ENCODE measurements at regions not wholly inside any gene's neighbourhood (a gene's known extent, or its start where the extent isn't known, plus 50 kb on each side); places are given as distances from the start of the nearest gene placed in this dataset.

DNA sequence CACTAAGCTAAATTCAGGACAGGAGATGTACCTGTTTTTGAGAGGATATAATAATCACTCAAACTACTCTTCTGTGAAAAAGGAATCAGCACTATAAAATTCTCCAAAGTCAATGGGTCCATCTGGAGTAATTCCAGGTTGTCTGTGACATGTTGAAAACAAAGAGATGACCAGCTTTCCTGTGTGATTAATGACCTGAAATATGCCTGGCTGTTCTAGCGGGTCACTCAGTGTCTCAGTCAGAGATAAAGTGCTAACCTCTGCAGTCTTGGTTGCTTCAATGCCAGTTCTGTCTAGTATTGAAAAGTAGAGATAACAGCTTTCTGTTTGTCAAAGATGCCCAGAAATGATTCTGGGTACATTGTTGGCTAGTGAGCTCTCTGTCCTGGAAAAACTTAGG, 722.6 kb upstream of the TENM4 start:
- ATAC-seq: no peak
- no peak for TF ChIP-seq POU6F1 (CRISPR knock-in tag; IDR thresholded peaks at IDR 0.05; ENCODE audit: borderline replicate concordance, low read depth)

- no peak for TF ChIP-seq TOX (CRISPR knock-in tag; IDR thresholded peaks at IDR 0.05; ENCODE audit: borderline replicate concordance)
- no peak for TF ChIP-seq ZNF70 (CRISPR knock-in tag; IDR thresholded peaks at IDR 0.05)
- ATAC-seq: no peak
These were observed 722.2 kb upstream of the TENM4 start for GRCh38 chr11:80163011-80163410.

DNA sequence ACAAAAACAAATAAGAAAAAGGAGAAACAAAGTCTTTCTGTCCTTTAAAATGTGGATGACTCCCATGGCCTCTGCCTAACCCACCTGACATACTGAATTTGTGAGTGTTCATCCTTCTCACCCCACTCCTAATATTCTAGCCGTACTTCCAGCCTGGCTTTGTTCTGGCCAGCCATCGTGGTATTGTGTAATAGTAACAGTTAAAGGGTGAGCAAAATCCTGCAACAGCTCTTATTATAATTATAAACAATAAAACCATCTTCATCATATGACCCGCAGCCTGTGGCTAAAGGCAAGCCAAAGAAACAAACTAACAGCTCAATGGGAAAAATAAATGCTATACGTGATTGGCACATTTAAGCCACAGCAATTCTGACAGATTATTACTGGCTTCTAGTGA, 721.6 kb upstream of the TENM4 start:
- TF ChIP-seq TOX (CRISPR knock-in tag; IDR thresholded peaks at IDR 0.05; ENCODE audit: borderline replicate concordance) (no peak), ZFP30 (CRISPR knock-in tag; IDR thresholded peaks at IDR 0.05) (no peak), GLIS3 (CRISPR knock-in tag; IDR thresholded peaks at IDR 0.05) (no peak), ZC3H10 (CRISPR knock-in tag; IDR thresholded peaks at IDR 0.05) (no peak), POU6F1 (CRISPR knock-in tag; IDR thresholded peaks at IDR 0.05; ENCODE audit: borderline replicate concordance, low read depth) (no peak), BACH2 (CRISPR knock-in tag; IDR thresholded peaks at IDR 0.05; ENCODE audit: borderline replicate concordance) (no peak), CSRNP3 (CRISPR knock-in tag; IDR thresholded peaks at IDR 0.05) (no peak), ZNF70 (CRISPR knock-in tag; IDR thresholded peaks at IDR 0.05) (no peak)
- TF ChIP-seq, protein P1, sequence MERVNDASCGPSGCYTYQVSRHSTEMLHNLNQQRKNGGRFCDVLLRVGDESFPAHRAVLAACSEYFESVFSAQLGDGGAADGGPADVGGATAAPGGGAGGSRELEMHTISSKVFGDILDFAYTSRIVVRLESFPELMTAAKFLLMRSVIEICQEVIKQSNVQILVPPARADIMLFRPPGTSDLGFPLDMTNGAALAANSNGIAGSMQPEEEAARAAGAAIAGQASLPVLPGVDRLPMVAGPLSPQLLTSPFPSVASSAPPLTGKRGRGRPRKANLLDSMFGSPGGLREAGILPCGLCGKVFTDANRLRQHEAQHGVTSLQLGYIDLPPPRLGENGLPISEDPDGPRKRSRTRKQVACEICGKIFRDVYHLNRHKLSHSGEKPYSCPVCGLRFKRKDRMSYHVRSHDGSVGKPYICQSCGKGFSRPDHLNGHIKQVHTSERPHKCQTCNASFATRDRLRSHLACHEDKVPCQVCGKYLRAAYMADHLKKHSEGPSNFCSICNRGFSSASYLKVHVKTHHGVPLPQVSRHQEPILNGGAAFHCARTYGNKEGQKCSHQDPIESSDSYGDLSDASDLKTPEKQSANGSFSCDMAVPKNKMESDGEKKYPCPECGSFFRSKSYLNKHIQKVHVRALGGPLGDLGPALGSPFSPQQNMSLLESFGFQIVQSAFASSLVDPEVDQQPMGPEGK (CRISPR knock-in tag; IDR thresholded peaks at IDR 0.05; ENCODE audit: borderline replicate concordance): no peak
- no peak for ATAC-seq

DNA sequence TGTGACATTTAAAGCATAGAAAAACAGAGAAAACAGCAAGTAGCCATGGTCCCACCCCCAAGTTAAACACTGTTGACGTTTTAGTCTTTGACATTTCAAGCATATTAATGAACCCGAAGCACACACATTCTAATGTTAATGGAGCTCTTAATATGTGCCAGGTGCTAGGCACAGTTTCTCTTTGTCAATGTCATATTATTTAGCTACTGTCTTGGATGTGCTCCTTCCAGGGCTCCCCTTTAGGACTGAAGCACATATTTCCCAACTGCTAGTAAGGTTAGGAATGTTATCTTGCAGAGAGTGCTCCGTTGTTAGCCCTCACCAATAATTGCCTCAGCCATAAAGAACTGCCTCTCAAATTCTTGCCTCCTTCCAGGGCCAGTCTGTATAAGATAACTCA, 716.6 kb upstream of the TENM4 start:
- no peak for TF ChIP-seq BACH2 (CRISPR knock-in tag; IDR thresholded peaks at IDR 0.05; ENCODE audit: borderline replicate concordance)
- no peak for TF ChIP-seq ZFP30 (CRISPR knock-in tag; IDR thresholded peaks at IDR 0.05)
- TF ChIP-seq GLIS3 (CRISPR knock-in tag; IDR thresholded peaks at IDR 0.05): no peak
- no peak for TF ChIP-seq TCF4 (CRISPR knock-in tag; IDR thresholded peaks at IDR 0.05; ENCODE audit: borderline replicate concordance)
- TF ChIP-seq RARB (CRISPR knock-in tag; IDR thresholded peaks at IDR 0.05): no peak
- TF ChIP-seq ESRRG (CRISPR knock-in tag; IDR thresholded peaks at IDR 0.05): no peak
- TF ChIP-seq PPARA (CRISPR knock-in tag; IDR thresholded peaks at IDR 0.05; ENCODE audit: borderline replicate concordance): no peak
- no peak for TF ChIP-seq CSDC2 (CRISPR knock-in tag; IDR thresholded peaks at IDR 0.05)
- no peak for TF ChIP-seq ZFP3 (CRISPR knock-in tag; IDR thresholded peaks at IDR 0.05)
- TF ChIP-seq ZNF70 (CRISPR knock-in tag; IDR thresholded peaks at IDR 0.05): no peak
- TF ChIP-seq, protein P2, sequence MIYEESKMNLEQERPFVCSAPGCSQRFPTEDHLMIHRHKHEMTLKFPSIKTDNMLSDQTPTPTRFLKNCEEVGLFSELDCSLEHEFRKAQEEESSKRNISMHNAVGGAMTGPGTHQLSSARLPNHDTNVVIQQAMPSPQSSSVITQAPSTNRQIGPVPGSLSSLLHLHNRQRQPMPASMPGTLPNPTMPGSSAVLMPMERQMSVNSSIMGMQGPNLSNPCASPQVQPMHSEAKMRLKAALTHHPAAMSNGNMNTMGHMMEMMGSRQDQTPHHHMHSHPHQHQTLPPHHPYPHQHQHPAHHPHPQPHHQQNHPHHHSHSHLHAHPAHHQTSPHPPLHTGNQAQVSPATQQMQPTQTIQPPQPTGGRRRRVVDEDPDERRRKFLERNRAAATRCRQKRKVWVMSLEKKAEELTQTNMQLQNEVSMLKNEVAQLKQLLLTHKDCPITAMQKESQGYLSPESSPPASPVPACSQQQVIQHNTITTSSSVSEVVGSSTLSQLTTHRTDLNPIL (CRISPR knock-in tag; IDR thresholded peaks at IDR 0.05; ENCODE audit: low read depth): no peak
- TF ChIP-seq SNAI2 (CRISPR knock-in tag; IDR thresholded peaks at IDR 0.05): no peak
- no peak for ATAC-seq

DNA sequence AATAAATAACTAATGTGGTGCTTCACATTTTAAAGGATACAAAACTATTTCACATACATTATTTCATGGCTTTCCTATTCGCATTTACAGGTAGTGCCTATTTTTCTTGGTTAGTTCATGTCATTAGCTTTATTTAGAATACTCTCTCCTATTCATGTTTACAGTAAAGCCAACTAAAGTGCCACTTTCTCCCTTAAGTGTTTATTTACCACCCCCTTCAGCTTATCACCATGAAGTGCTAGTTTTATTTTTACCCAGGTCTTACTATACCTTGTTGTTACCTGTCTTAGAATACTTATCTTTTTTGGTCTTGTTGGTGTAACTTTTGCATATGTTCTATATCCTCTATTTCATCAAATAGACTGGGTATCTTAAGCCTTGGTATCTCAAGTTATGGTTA, 715.2 kb upstream of the TENM4 start:
- ATAC-seq: no peak
- no peak for TF ChIP-seq BACH2 (CRISPR knock-in tag; IDR thresholded peaks at IDR 0.05; ENCODE audit: borderline replicate concordance)
- no peak for TF ChIP-seq ZNF8 (CRISPR knock-in tag; IDR thresholded peaks at IDR 0.05)
- no peak for TF ChIP-seq ARNTL (CRISPR knock-in tag; IDR thresholded peaks at IDR 0.05; ENCODE audit: borderline replicate concordance, low read depth)
- no peak for TF ChIP-seq POU6F1 (CRISPR knock-in tag; IDR thresholded peaks at IDR 0.05; ENCODE audit: borderline replicate concordance, low read depth)
- no peak for TF ChIP-seq GLIS3 (CRISPR knock-in tag; IDR thresholded peaks at IDR 0.05)
- TF ChIP-seq ZNF70 (CRISPR knock-in tag; IDR thresholded peaks at IDR 0.05): no peak
- TF ChIP-seq, protein P2 (CRISPR knock-in tag; IDR thresholded peaks at IDR 0.05; ENCODE audit: low read depth): no peak
- no peak for TF ChIP-seq ZC3H10 (CRISPR knock-in tag; IDR thresholded peaks at IDR 0.05)
- no peak for TF ChIP-seq TCF4 (CRISPR knock-in tag; IDR thresholded peaks at IDR 0.05; ENCODE audit: borderline replicate concordance)
- TF ChIP-seq ISL1 (CRISPR knock-in tag; IDR thresholded peaks at IDR 0.05): no peak

Measured in SK-N-SH treated with all-trans-retinoic acid at 6 μM for 48 hours (cell line).